ENCODE measurements at regions not wholly inside any gene's neighbourhood (a gene's known extent, or its start where the extent isn't known, plus 50 kb on each side); places are given as distances from the start of the nearest gene placed in this dataset.
"Not testable (repeated sequence)": the region's sequence is repeated elsewhere in the genome, so short reads cannot be mapped to it uniquely, and the experiment has no call there.

GRCh38 chr2:131648565-131648964 is 120.9 kb downstream of the CCDC74A start:
- TF ChIP-seq CTCF (IDR thresholded peaks at IDR 0.05; ENCODE audit: low read depth, low read length); EZH2phosphoT487 (IDR thresholded peaks at IDR 0.05; ENCODE audit: low read depth): not testable (repeated sequence)

Data from OCI-LY3 (cell line).